HG03097 (cell line): ENCODE measurements at regions not wholly inside any gene's neighbourhood (a gene's known extent, or its start where the extent isn't known, plus 50 kb on each side); places are given as distances from the start of the nearest gene placed in this dataset.

ENCODE experiments used
- ATAC-seq: cut with Tn5 transposase; IDR thresholded peaks from one replicate; pipeline ENCODE4 v1.9.1; 2021; ENCODE audit not compliant: unreplicated experiment, low FRiP score

- no peak for ATAC-seq
Observed at GRCh38 chr11:11083441-11083840, 225.6 kb upstream of the ZBED5 start.

GRCh38 chr11:11082646-11083045 lies 224.8 kb upstream of the ZBED5 start:
- ATAC-seq, result no peak

GRCh38 chr11:11081776-11082175 lies 223.9 kb upstream of the ZBED5 start:
- ATAC-seq, result no peak

DNA sequence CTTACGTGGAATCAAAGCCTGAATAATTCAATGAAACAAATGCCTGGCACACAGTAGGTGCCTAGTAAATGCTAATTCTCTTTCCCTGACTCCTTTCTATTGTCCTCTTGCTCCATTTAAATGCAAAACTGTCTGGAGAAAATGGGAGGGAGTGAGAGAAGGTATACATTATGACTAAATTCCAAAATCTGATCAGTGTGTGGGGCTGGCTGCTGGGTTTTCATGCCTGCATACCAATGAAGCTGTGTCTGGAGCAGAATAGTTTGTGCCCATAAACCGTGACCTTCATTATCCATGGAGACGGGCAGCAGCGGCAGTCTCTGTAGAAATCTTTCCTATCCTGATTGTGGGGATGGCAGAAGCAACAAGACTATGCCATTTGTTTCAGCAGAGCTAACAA lies 223.4 kb upstream of the ZBED5 start:
- no peak for ATAC-seq

- ATAC-seq, result no peak
Observed at GRCh38 chr11:11078344-11079086, 220.7 kb upstream of the ZBED5 start.

- no peak for ATAC-seq
Observed at GRCh38 chr11:11077898-11078297, 220.0 kb upstream of the ZBED5 start.

DNA sequence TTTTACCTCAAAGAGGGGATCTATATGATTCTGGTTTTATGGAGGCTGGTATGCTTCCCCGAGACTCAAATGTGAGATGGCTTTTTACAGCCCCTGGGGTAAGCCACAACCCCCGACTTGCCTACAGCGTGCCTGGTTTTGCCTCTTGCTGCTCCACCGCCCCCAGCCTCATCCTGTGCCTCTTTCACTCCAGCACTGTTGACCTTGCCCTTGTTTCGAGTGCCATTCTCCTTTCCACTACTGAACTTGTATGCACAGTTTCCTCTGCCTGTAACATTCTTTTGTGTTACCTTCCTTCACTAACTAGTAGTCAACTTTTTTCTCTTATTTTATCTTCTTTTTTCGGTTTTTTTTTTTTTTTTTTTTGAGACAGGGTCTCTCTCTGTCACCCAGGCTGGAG lies 219.0 kb upstream of the ZBED5 start:
- no peak for ATAC-seq

GRCh38 chr11:11076276-11076675 lies 218.4 kb upstream of the ZBED5 start:
- no peak for ATAC-seq

DNA sequence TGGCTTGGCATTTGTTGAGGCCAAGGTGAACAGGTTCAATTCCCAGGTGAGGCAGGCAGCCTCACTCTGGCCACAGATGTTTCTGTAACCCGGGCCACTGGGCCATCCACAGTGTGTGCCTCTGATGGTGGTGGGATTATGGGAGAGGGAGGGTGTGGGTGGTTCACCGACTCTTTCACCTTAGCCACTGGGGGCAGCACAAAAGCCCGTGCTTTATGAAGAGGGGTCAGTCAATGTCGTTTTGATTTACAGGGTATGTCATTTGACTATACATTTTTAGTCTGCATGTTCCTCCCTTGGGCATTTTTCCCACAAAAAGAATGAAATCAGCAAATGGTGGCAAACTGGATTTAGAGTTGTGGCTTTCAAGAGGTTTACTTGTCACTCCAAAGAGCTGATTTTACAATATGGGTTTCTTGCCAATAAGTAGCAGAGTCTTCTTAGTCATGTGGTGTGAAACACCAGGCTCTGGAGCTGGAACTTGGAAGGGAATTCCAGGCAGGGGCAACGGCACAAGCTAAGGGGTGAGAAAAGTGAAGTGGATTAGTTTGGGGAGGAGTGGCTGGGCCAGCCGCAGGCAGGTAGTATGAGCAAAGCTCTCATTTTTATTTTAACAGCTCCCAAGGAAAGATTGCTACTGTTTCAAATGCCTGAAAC lies 217.8 kb upstream of the ZBED5 start:
- no peak for ATAC-seq

DNA sequence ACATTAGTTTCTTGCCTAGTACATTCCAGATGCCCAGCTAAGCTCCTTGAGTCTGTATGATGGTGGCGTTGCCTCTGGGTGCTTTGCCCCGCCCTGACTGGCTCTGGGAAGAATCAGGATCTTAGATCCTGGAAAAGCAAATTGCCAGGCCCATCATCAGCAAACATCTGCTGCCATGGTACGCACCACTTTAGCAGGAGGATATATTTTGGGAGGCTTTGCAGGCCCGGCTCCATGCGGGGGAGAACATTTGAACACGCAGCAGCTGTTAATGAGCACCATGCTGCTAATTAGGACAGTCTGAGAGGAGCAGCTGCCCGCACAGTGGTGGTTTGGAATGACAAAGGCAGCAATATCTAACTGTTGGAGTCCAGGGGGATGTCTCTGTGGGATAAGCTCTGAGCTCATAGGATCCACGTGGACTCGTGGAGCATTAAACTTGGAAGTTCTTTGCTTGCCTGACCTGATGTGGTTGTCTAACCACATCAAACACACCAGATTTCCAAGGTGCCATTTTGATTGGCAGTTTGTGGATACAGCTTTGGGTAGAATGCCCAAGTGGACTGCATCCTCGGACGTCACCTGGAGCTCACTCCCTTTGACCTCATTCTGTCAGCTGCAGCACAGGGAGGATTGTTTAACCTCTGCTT lies 217.0 kb upstream of the ZBED5 start:
- no peak for ATAC-seq

DNA sequence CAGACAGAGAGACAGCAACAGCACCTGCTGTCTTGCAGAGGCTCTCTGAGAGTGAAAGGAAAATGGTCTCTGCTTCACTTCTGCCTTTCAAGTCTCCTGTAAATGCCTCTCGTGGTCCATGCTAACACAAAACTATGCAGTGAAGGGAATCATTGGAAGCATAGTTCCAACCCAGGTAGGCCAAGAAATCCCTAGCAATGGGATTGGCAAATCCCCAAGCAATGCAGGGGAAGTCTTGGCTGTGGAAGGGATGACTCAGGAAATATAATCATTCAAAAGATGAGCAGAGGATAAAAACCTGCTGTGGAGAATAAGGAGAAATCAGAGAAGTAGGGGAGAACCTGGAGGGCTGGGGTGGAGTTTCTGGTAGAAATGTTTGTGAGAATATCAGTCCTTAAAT lies 216.1 kb upstream of the ZBED5 start:
- ATAC-seq, result no peak

- no peak for ATAC-seq
Observed at GRCh38 chr11:11072067-11072466, 214.2 kb upstream of the ZBED5 start.

GRCh38 chr11:11071486-11071885 lies 213.6 kb upstream of the ZBED5 start:
- no peak for ATAC-seq

GRCh38 chr11:11070976-11071375 lies 213.1 kb upstream of the ZBED5 start:
- no peak for ATAC-seq

DNA sequence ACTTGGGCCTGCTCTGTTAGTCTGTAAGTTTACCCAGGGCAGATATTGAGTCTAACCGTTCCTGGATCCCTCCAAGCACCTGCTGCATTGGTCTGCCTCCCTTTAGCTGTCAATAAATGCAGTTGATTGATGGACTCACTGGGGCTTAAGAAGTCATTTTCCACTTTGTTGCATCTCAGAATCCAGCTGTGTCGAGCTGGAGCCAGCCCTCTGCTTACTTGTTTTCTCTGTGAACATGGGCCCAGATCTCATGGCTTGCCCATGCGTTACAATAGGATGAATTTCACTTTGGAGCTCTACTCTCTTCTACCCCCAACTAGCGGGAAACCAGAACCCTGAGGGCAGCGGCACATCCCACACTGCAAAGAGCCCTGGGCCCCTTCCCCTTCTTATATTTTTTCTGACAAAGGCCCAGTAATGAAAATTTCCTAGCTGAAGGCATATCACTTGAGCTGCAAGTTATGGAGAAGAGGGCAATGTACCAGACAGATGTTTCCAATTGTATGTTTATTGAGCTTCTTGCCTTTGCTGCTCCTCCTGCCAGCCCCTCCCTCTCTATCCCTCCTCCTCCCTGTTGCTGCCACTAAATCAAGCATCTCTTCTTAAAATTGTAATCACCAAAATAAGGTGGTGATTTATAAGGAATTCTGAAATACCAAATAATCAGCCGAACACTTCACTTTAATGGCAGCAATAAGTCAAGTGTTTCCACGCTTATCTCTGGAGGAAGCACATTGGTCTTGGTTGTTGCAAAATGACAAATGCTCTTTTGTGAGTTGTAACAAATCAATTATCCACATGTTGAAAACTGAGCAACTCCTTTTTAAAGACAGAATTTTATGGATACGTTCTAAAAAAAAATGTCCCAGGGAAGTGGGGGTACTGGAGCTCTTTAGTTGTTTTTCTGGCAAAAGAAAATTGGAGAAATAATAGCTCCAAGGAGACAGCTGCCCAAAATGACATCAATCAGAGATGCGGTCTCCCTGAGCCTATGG lies 212.3 kb upstream of the ZBED5 start:
- ATAC-seq, result no peak

DNA sequence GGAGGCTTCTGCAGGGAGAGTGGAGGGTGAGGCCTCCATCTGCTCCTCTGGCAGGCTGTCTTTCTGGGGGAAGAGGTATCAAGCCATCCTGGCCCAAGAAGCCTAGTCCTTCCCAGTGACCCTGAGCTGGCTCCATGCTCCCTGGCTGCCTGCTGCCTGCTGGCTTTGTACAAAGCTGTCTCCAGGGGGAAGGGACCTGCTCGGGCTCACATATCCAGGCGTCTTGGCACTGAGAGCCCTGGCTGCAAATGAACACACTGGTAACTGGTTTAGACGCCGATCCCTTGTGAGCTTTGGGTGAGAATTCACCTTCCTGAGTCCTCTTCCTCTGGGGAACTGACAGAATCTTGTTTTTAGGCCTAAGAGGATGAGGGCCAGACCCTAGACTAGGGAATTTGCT lies 210.3 kb upstream of the ZBED5 start:
- no peak for ATAC-seq

DNA sequence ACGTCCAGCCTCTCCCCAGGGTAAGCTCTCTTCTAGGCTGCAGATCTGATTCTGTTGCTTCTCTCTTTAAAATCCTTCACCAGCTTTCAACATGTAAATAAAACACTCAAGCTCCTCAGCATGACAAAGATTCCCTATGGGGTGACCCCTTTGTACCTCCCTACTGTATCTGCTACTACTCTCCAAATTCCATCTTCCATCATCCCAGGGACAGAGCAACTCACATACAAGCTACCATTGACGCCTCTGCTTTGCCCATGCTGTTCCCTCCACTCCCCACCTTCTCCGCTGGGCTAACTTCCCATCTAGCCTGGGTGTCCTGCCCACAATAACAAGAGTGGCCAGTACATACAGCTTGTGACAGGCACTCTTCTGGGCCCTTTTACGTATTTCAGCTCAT lies 207.5 kb upstream of the ZBED5 start:
- ATAC-seq, result no peak

DNA sequence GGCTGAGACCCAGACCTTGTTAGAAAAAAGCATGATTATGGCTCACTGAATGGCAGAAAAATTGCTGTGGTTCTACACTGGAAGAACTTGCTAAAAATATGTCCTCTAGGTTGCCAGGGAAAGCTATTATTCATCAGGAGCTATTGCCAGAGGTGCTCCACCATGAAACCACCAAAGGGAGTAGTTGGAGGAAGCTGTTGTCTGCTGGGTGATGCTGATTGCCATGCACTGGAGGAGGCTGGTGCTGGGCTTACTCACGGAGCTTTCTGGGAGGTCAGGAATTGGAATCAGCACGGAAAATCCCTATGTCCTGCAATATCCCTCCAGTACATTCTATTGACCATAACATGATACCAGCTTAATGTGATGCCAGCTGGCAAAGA lies 199.6 kb upstream of the ZBED5 start:
- no peak for ATAC-seq

DNA sequence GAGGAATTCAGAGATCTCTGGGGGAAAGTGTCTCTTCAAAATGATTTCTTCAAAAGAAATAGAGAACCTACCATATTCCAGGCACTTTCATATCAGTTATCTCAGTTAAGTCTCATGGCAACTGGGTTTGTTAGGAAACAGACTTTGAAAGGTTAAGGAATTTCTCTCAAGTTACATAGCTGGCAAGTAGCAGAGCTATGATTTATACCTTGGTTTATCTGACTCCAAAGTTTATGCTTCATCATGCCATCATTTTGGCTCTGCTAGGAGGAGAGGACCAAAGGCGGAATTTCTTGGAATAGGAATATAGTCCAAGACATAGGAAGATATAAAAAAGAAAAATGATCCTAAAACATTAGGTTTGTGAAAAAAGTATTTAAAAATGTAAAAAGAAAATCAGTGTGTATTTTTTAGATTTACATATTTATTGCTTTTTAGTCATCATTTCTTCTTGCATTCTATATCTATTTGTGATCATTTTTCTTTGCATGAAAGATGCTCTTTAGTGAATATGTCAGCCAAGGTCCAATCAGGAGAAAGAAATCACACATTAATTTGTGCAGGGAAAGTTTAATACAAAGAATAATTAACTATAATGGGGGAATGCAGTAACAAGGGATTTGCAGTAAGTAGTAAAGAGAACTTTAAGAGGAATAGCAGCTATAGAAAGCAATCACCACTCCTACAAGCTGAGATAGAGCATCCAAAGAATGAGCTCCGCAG lies 199.1 kb upstream of the ZBED5 start:
- ATAC-seq, result no peak

- ATAC-seq, result no peak
Observed at GRCh38 chr11:11056316-11056715, 198.5 kb upstream of the ZBED5 start.
